ENCODE measurements at regions not wholly inside any gene's neighbourhood (a gene's known extent, or its start where the extent isn't known, plus 50 kb on each side); places are given as distances from the start of the nearest gene placed in this dataset.

GRCh38 chr6:91482498-91482897, 895.6 kb upstream of the MAP3K7 start:
- no peak for DNase-seq (ENCODE audit: low read depth)

GRCh38 chr6:91480402-91480801, 893.5 kb upstream of the MAP3K7 start:
- no peak for DNase-seq (ENCODE audit: low read depth)

GRCh38 chr6:91477688-91478087, 890.8 kb upstream of the MAP3K7 start:
- no peak for DNase-seq (ENCODE audit: low read depth)

- peak; percentile 37 for DNase-seq (ENCODE audit: low read depth)
These were observed 889.1 kb upstream of the MAP3K7 start for GRCh38 chr6:91476000-91476399.

- DNase-seq (ENCODE audit: low read depth): no peak
These were observed 878.5 kb upstream of the MAP3K7 start for GRCh38 chr6:91465393-91465792.

- no peak for DNase-seq (ENCODE audit: low read depth)
These were observed 877.8 kb upstream of the MAP3K7 start for GRCh38 chr6:91464718-91465117.

- DNase-seq (ENCODE audit: low read depth): no peak
These were observed 877.3 kb upstream of the MAP3K7 start for GRCh38 chr6:91464201-91464600.

GRCh38 chr6:91462241-91462640, 875.4 kb upstream of the MAP3K7 start:
- peak; percentile 51 for DNase-seq (ENCODE audit: low read depth)

GRCh38 chr6:91453224-91453878, 866.5 kb upstream of the MAP3K7 start:
- no peak for DNase-seq (ENCODE audit: low read depth)

GRCh38 chr6:91449539-91449938, 862.7 kb upstream of the MAP3K7 start:
- DNase-seq (ENCODE audit: low read depth): no peak

- no peak for DNase-seq (ENCODE audit: low read depth)
These were observed 860.8 kb upstream of the MAP3K7 start for GRCh38 chr6:91447530-91448254.

GRCh38 chr6:91447081-91447480, 860.2 kb upstream of the MAP3K7 start:
- DNase-seq (ENCODE audit: low read depth): no peak

- DNase-seq (ENCODE audit: low read depth): peak; percentile 22
These were observed 856.5 kb upstream of the MAP3K7 start for GRCh38 chr6:91443405-91443804.

GRCh38 chr6:91442342-91442741, 855.5 kb upstream of the MAP3K7 start:
- DNase-seq (ENCODE audit: low read depth): no peak

GRCh38 chr6:91438570-91438969, 851.7 kb upstream of the MAP3K7 start:
- no peak for DNase-seq (ENCODE audit: low read depth)

GRCh38 chr6:91437315-91437729, 850.5 kb upstream of the MAP3K7 start:
- DNase-seq (ENCODE audit: low read depth): no peak

GRCh38 chr6:91436448-91436847, 849.6 kb upstream of the MAP3K7 start:
- no peak for DNase-seq (ENCODE audit: low read depth)

GRCh38 chr6:91435630-91436029, 848.8 kb upstream of the MAP3K7 start:
- DNase-seq (ENCODE audit: low read depth): no peak

- no peak for DNase-seq (ENCODE audit: low read depth)
These were observed 847.7 kb upstream of the MAP3K7 start for GRCh38 chr6:91434576-91434975.

- no peak for DNase-seq (ENCODE audit: low read depth)
These were observed 847.0 kb upstream of the MAP3K7 start for GRCh38 chr6:91433660-91434534.

GRCh38 chr6:91428953-91429560, 842.2 kb upstream of the MAP3K7 start:
- DNase-seq (ENCODE audit: low read depth): no peak

- no peak for DNase-seq (ENCODE audit: low read depth)
These were observed 841.4 kb upstream of the MAP3K7 start for GRCh38 chr6:91428296-91428695.
